ENCODE measurements at regions not wholly inside any gene's neighbourhood (a gene's known extent, or its start where the extent isn't known, plus 50 kb on each side); places are given as distances from the start of the nearest gene placed in this dataset.

- Histone ChIP-seq H3K23ac (ENCODE audit: low read depth, low read length) (no peak overlapping the region), H3K9me1 (ENCODE audit: insufficient read depth, low read length) (no peaks in the 10 kb centered on the region), H3K9ac (ENCODE audit: low read depth, low read length) (no peak overlapping the region), H3K4me3 (ENCODE audit: insufficient read depth, low read depth, low read length) (no peak overlapping the region), H3K9me3 (ENCODE audit: control insufficient read depth, insufficient read depth, low read length) (peaks cover 34% of the 10 kb centered on the region), H4K8ac (ENCODE audit: low read depth in 2 of 2, low read length in 2 of 2) (no peak overlapping the region), H3K18ac (ENCODE audit: low read depth, low read length) (no peak overlapping the region), H3K4me2 (ENCODE audit: low read depth, low read length) (no peak overlapping the region), H2BK120ac (ENCODE audit: low read depth, low read length) (no peak overlapping the region), H4K5ac (ENCODE audit: low read depth, low read length) (no peak overlapping the region), H2BK15ac (ENCODE audit: low read depth, low read length) (no peak overlapping the region), H2BK5ac (ENCODE audit: low read depth, low read length, poor library complexity, severe bottlenecking) (no peak overlapping the region), H2BK20ac (ENCODE audit: low read depth, low read length) (no peak overlapping the region), H3K56ac (ENCODE audit: extremely low read depth, insufficient read depth, low read length) (no peak overlapping the region), H3K14ac (replicated peaks; ENCODE audit: low read depth, low read length) (no peak overlapping the region), H2AK9ac (replicated peaks; ENCODE audit: low read depth, low read length, poor library complexity) (no peak overlapping the region), H3K4ac (ENCODE audit: low read depth, low read length) (no peak overlapping the region), H3K27me3 (ENCODE audit: control insufficient read depth, insufficient read depth, low read length) (no peaks in the 10 kb centered on the region), H4K20me1 (ENCODE audit: insufficient read depth, low read length) (no peaks in the 10 kb centered on the region), H3K27ac (ENCODE audit: insufficient read depth, low read length) (no peak overlapping the region), H2AK5ac (ENCODE audit: low read depth, low read length) (no peak overlapping the region), H3K4me1 (ENCODE audit: control insufficient read depth, insufficient read depth, low read length) (no peaks in the 10 kb centered on the region), H3K79me1 (ENCODE audit: low read depth in 1 of 2, low read length in 2 of 2) (no peaks in the 10 kb centered on the region), H2AFZ (replicated peaks; ENCODE audit: low read length, poor library complexity) (no peak overlapping the region), H3K36me3 (ENCODE audit: control insufficient read depth, insufficient read depth, low read length) (no peaks in the 10 kb centered on the region), H4K91ac (ENCODE audit: insufficient read depth, low read depth, low read length) (no peak overlapping the region)
- no peak for ATAC-seq (ENCODE audit: low read depth)
- in situ Hi-C loops (cut with MboI; ENCODE audit: low sequenced_read_pairs), result no loop called here
- WGBS, 2 experiments (ENCODE audit: extremely low coverage in 2 of 2, insufficient read length in 1 of 2), result no CpG with 5 or more reads among the region's 7 CpGs
- CTCF ChIA-PET, result no interaction called here
- intact Hi-C loops (cut with micrococcal nuclease), result no loop called here
- POLR2A ChIA-PET (ENCODE audit: unreplicated experiment), result no interaction called here
- no peak for DNase-seq
- TF ChIP-seq POLR2A (IDR thresholded peaks at IDR 0.05; ENCODE audit: low read depth, low read length) (no peak), CEBPB (IDR thresholded peaks at IDR 0.05; ENCODE audit: low read depth, low read length) (no peak), MAZ (IDR thresholded peaks at IDR 0.05; ENCODE audit: borderline replicate concordance, low read depth, low read length) (no peak), MXI1 (IDR thresholded peaks at IDR 0.05; ENCODE audit: borderline replicate concordance, low read depth, low read length) (no peak), RCOR1 (IDR thresholded peaks at IDR 0.05; ENCODE audit: insufficient replicate concordance, low read length) (no peak), MAFK (IDR thresholded peaks at IDR 0.05; ENCODE audit: low read depth, low read length) (no peak), CTCF (conservative IDR thresholded peaks at IDR 0.05; ENCODE audit: low read depth, low read length) (no peak), USF2 (IDR thresholded peaks at IDR 0.05; ENCODE audit: low read depth, low read length) (no peak), BHLHE40 (IDR thresholded peaks at IDR 0.05; ENCODE audit: low read depth, low read length) (no peak), NFE2L2 (IDR thresholded peaks at IDR 0.05; ENCODE audit: low read depth, low read length) (no peak), SMC3 (IDR thresholded peaks at IDR 0.05; ENCODE audit: low read depth, low read length) (no peak), FOS (IDR thresholded peaks at IDR 0.05; ENCODE audit: low read depth, low read length) (no peak), CHD1 (IDR thresholded peaks at IDR 0.05; ENCODE audit: low read depth, low read length) (no peak), RAD21 (IDR thresholded peaks at IDR 0.05; ENCODE audit: low read length) (no peak), RFX5 (IDR thresholded peaks at IDR 0.05; ENCODE audit: low read depth, low read length) (no peak)
- TF ChIP-seq, protein P1, sequence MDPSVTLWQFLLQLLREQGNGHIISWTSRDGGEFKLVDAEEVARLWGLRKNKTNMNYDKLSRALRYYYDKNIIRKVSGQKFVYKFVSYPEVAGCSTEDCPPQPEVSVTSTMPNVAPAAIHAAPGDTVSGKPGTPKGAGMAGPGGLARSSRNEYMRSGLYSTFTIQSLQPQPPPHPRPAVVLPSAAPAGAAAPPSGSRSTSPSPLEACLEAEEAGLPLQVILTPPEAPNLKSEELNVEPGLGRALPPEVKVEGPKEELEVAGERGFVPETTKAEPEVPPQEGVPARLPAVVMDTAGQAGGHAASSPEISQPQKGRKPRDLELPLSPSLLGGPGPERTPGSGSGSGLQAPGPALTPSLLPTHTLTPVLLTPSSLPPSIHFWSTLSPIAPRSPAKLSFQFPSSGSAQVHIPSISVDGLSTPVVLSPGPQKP (IDR thresholded peaks at IDR 0.05; ENCODE audit: borderline replicate concordance, low read depth, low read length), result no peak
- dilution Hi-C loops (cut with HindIII; ENCODE audit: low sequenced_read_pairs, unreplicated experiment), result no loop called here
- BruUV-seq (replicated peaks), result no TSS peak
Measured at GRCh38 chr2:16178551-16179130, 238.3 kb downstream of the MYCN start.

All from IMR-90 (cell line).